ENCODE measurements at regions not wholly inside any gene's neighbourhood (a gene's known extent, or its start where the extent isn't known, plus 50 kb on each side); places are given as distances from the start of the nearest gene placed in this dataset.
A peak's percentile ranks its signal among the peaks of the same experiment; 100 is the strongest.

DNA sequence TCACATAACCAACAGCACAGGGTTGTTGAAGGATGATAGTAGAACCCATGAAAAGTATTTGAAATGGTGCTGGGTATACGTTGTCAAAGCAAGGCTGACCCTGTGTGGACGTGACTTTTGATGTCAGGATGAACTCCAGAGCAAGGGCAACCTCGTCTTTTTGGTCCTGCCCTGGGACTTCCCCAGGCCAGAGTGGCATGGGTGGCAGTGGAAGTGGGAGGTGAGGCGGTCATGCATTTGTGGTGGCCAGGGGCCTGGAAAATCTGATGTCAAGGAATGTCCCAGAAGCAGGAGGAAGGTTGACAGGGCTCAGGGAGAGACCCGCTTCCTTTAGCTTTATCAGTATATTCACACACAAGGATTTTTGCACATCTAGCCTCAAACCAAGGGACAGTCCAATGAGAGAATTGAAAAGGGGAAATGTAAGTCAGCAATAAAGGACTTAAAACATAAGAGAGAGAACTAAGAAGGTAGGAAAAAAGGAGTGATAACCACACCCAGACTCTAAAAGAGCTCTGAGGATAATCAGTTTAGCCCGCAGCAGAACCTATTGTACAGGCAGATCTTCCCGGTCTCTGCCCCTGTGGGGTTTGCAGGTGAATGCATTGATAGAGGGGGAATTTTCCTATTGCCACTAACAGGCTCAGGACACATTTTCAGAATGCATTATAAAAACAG is 98.8 kb upstream of the HDGFL1 start:
- TF ChIP-seq POLR2AphosphoS5 (IDR thresholded peaks at IDR 0.05; ENCODE audit: low read depth, low read length) (no peak), SIN3A (IDR thresholded peaks at IDR 0.05; ENCODE audit: borderline replicate concordance, insufficient read depth, low read length) (no peak), FOXP2 (optimal IDR thresholded peaks at IDR 0.05; ENCODE audit: borderline replicate concordance, extremely low read depth, extremely low read length, insufficient read depth) (no peak), TAF1 (IDR thresholded peaks at IDR 0.05; ENCODE audit: borderline replicate concordance, insufficient read depth, low read length) (no peak)
- TF ChIP-seq, protein P1, sequence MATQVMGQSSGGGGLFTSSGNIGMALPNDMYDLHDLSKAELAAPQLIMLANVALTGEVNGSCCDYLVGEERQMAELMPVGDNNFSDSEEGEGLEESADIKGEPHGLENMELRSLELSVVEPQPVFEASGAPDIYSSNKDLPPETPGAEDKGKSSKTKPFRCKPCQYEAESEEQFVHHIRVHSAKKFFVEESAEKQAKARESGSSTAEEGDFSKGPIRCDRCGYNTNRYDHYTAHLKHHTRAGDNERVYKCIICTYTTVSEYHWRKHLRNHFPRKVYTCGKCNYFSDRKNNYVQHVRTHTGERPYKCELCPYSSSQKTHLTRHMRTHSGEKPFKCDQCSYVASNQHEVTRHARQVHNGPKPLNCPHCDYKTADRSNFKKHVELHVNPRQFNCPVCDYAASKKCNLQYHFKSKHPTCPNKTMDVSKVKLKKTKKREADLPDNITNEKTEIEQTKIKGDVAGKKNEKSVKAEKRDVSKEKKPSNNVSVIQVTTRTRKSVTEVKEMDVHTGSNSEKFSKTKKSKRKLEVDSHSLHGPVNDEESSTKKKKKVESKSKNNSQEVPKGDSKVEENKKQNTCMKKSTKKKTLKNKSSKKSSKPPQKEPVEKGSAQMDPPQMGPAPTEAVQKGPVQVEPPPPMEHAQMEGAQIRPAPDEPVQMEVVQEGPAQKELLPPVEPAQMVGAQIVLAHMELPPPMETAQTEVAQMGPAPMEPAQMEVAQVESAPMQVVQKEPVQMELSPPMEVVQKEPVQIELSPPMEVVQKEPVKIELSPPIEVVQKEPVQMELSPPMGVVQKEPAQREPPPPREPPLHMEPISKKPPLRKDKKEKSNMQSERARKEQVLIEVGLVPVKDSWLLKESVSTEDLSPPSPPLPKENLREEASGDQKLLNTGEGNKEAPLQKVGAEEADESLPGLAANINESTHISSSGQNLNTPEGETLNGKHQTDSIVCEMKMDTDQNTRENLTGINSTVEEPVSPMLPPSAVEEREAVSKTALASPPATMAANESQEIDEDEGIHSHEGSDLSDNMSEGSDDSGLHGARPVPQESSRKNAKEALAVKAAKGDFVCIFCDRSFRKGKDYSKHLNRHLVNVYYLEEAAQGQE (IDR thresholded peaks at IDR 0.05; ENCODE audit: insufficient read depth in 1 of 2, low read depth in 2 of 2, low read length in 2 of 2): no peak

DNA sequence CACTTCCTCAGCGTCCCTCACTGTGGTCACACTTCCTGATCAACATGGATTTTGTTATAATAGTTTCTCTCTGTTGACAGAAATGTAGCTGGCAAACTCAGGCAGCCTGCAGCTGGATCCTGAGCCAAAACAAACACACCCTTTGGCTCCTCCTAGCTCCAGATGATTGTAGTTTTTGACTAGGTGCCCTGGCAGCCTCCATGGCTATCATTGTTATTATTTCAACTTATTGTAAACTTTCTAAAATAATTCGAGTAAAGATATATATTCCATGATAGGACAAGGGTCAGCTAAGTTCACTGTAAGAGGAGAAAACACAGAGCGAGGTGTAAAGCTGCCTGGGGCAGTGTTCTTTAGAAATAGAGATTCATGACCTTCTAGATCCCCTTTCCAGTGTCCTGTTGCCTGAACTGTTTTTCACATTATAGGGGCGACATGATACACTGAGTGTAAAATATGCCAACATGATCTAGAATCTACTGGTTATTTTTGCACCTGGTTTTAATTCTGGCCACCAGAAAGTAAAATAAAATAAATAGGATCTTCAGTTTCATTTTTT is 98.2 kb upstream of the HDGFL1 start:
- TF ChIP-seq SIN3A (IDR thresholded peaks at IDR 0.05; ENCODE audit: borderline replicate concordance, insufficient read depth, low read length) (peak; percentile 54; the same call in 1 of the 2 replicates), POLR2AphosphoS5 (IDR thresholded peaks at IDR 0.05; ENCODE audit: low read depth, low read length) (no peak)

DNA sequence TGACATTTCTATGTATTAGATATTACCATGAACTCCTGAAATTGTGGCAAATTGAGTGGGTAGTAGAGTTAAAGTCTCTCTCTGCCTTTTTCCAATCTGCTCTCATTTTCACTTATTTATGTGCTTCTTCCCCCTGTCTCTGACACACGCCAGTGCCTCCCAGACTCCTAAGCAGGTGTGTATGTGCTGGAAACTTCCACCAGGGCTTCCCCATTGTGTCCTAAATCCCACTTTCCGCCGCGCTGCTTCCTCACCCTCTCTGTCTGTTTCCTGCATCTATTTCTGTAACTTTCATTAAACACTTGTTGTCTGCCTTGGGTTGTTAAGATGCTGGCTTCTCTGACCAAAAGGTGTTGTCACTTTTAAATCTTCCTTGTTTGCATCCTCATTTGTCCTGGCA is 97.6 kb upstream of the HDGFL1 start:
- no peak for TF ChIP-seq POLR2AphosphoS5 (IDR thresholded peaks at IDR 0.05; ENCODE audit: low read depth, low read length)
- TF ChIP-seq FOXP2 (optimal IDR thresholded peaks at IDR 0.05; ENCODE audit: borderline replicate concordance, extremely low read depth, extremely low read length, insufficient read depth): no peak
- TF ChIP-seq, protein P1 (IDR thresholded peaks at IDR 0.05; ENCODE audit: insufficient read depth in 1 of 2, low read depth in 2 of 2, low read length in 2 of 2): no peak
- TF ChIP-seq SIN3A (IDR thresholded peaks at IDR 0.05; ENCODE audit: borderline replicate concordance, insufficient read depth, low read length): no peak
- TF ChIP-seq TAF1 (IDR thresholded peaks at IDR 0.05; ENCODE audit: borderline replicate concordance, insufficient read depth, low read length): no peak

DNA sequence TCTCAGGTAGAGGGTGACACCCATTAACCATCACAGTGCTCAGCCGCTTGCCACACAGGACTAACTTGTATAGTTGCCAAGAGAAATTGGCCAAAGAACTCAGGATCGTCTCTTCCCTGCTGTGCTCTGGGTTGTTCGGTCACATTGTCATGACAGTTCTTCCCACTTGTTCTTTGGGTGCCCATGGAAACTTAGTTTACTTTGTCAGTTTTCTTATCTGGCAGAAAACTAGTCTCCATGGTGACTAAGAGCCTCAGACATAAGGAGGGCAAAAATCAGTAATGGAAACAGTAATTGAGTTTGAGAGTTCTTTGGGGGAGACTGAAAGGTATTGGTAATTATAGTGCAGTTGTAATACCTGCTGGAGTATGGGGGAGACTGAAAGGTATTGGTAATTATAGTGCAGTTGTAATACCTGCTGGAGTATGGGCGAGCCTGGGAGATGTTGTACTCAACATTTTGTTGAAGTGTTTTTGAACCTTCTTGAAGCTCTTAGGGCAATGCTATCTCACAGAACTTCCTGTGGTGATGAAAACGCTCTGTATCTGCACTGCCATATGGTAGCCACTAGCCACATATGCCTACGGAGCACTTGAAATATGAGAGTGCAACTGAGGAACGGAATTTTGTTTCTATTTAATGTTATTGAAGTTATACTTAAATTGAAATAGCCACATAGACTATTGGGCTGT is 95.2 kb upstream of the HDGFL1 start:
- TF ChIP-seq, protein P1 (IDR thresholded peaks at IDR 0.05; ENCODE audit: insufficient read depth in 1 of 2, low read depth in 2 of 2, low read length in 2 of 2): no peak
- no peak for TF ChIP-seq SIN3A (IDR thresholded peaks at IDR 0.05; ENCODE audit: borderline replicate concordance, insufficient read depth, low read length)
- no peak for TF ChIP-seq FOXP2 (optimal IDR thresholded peaks at IDR 0.05; ENCODE audit: borderline replicate concordance, extremely low read depth, extremely low read length, insufficient read depth)
- no peak for TF ChIP-seq POLR2AphosphoS5 (IDR thresholded peaks at IDR 0.05; ENCODE audit: low read depth, low read length)
- no peak for TF ChIP-seq TAF1 (IDR thresholded peaks at IDR 0.05; ENCODE audit: borderline replicate concordance, insufficient read depth, low read length)

DNA sequence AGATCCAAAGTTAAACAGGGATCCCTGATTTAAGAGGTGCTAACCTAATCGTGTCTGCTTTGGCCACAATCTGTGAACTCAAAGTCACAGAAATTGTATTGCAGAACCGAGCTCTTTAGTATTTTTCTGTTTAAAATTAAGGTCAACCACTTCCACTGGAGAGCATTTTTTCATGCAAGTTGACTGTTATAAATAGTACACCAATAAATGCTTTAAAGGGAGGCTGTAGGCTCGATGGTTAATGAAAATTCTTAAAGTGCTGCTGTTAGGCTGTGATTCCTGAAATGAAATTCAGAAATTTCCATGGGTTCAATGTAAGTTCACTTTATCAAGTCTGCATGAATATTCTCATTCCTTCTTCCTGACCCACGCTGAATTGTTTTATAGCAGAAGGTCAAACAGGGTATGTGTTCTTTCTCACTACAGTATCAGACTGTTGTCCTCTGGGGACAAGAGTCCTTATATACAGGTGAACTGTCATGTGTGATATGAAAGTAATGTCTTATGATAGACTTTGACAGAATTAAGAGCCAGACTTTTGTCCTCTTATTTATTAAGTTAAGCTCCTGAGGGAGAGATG is 92.5 kb upstream of the HDGFL1 start:
- TF ChIP-seq POLR2AphosphoS5 (IDR thresholded peaks at IDR 0.05; ENCODE audit: low read depth, low read length): no peak
- no peak for TF ChIP-seq SIN3A (IDR thresholded peaks at IDR 0.05; ENCODE audit: borderline replicate concordance, insufficient read depth, low read length)
- TF ChIP-seq FOXP2 (optimal IDR thresholded peaks at IDR 0.05; ENCODE audit: borderline replicate concordance, extremely low read depth, extremely low read length, insufficient read depth): no peak
- TF ChIP-seq, protein P1 (IDR thresholded peaks at IDR 0.05; ENCODE audit: insufficient read depth in 1 of 2, low read depth in 2 of 2, low read length in 2 of 2): no peak
- TF ChIP-seq TAF1 (IDR thresholded peaks at IDR 0.05; ENCODE audit: borderline replicate concordance, insufficient read depth, low read length): no peak
